ENCODE measurements at regions not wholly inside any gene's neighbourhood (a gene's known extent, or its start where the extent isn't known, plus 50 kb on each side); places are given as distances from the start of the nearest gene placed in this dataset.

GRCh38 chr3:174614036-174614435 lies 245.1 kb upstream of the NAALADL2 start:
- CTCF ChIA-PET: no interaction called here
- H3K4me3 ChIP-seq (ENCODE audit: low read depth in 2 of 2, low read length in 2 of 2): no peak overlapping the region
- in situ Hi-C loops (cut with HindIII; ENCODE audit: low pct_unique_long_range_greater_than_20kb, low sequenced_read_pairs) (no loop called here), intact Hi-C loops (cut with micrococcal nuclease; ENCODE audit: unreplicated experiment) (no loop called here)
- no peaks in the 10 kb centered on the region for H3K36me3 ChIP-seq (ENCODE audit: control insufficient read depth, insufficient read depth, low read length)
- H3K27ac ChIP-seq (ENCODE audit: low read length): no peak overlapping the region
- DNase-seq (ENCODE audit: low read depth, low spot score) (no peak), ATAC-seq (no peak)
- POLR2A ChIA-PET: no interaction called here
- no peak for TF ChIP-seq REST (IDR thresholded peaks at IDR 0.05; ENCODE audit: insufficient read depth in 1 of 2, low read depth in 2 of 2, low read length in 1 of 2)
- no peak for TF ChIP-seq TCF7L2 (IDR thresholded peaks at IDR 0.05; ENCODE audit: low read depth, low read length)
- no peak for TF ChIP-seq SIN3A (IDR thresholded peaks at IDR 0.05; ENCODE audit: borderline replicate concordance, insufficient read depth, low read depth, low read length)
- no peak for TF ChIP-seq POLR2AphosphoS5 (IDR thresholded peaks at IDR 0.05; ENCODE audit: low read depth, low read length)
- TF ChIP-seq, protein P1, sequence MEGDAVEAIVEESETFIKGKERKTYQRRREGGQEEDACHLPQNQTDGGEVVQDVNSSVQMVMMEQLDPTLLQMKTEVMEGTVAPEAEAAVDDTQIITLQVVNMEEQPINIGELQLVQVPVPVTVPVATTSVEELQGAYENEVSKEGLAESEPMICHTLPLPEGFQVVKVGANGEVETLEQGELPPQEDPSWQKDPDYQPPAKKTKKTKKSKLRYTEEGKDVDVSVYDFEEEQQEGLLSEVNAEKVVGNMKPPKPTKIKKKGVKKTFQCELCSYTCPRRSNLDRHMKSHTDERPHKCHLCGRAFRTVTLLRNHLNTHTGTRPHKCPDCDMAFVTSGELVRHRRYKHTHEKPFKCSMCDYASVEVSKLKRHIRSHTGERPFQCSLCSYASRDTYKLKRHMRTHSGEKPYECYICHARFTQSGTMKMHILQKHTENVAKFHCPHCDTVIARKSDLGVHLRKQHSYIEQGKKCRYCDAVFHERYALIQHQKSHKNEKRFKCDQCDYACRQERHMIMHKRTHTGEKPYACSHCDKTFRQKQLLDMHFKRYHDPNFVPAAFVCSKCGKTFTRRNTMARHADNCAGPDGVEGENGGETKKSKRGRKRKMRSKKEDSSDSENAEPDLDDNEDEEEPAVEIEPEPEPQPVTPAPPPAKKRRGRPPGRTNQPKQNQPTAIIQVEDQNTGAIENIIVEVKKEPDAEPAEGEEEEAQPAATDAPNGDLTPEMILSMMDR (IDR thresholded peaks at IDR 0.05): no peak
- no peaks in the 10 kb centered on the region for H3K4me1 ChIP-seq (ENCODE audit: control insufficient read depth, insufficient read depth, low read length)
- no peaks in the 10 kb centered on the region for H3K9me3 ChIP-seq (ENCODE audit: control insufficient read depth, insufficient read depth, low read depth, low read length)
- BruUV-seq (replicated peaks): no TSS peak
- H3K27me3 ChIP-seq (ENCODE audit: control insufficient read depth, insufficient read depth, low read length): no peaks in the 10 kb centered on the region

DNA sequence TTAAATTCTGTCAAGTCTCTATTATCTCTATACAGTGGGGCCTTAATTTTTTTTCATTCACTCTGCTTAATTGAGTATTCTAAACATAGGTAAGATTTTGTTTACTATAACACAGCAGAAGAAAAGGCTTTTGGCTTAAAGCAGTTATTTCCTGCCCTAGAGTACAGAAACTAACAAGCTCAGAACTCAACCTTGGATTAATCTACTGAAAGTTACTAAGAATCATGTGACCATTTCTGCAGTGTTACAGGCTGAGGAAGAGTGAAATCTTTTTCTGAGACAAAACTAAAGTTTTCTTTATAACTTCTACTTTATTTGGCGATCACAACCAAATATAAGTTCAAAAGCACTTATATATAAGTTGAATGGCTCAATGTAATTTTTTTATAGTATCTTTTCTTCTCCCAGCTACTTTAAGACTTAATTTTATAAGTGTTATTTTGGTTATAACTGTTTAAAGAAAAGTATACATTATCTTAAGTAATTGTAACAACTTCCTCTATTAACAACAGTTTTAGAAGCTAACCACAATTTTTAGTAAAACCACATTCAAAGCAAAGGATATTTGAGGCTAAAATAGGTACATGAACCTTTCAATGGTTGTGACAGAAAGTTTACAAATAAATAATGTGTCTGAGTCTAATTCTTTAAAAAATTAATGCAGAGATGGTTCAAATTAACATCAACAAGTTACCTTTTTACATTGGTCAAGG lies 240.6 kb upstream of the NAALADL2 start:
- Histone ChIP-seq H3K27me3 (ENCODE audit: control insufficient read depth, insufficient read depth, low read length) (no peaks in the 10 kb centered on the region), H3K9me3 (ENCODE audit: control insufficient read depth, insufficient read depth, low read depth, low read length) (no peaks in the 10 kb centered on the region), H3K27ac (ENCODE audit: low read length) (no peak overlapping the region), H3K4me1 (ENCODE audit: control insufficient read depth, insufficient read depth, low read length) (no peaks in the 10 kb centered on the region), H3K36me3 (ENCODE audit: control insufficient read depth, insufficient read depth, low read length) (no peaks in the 10 kb centered on the region), H3K4me3 (ENCODE audit: low read depth in 2 of 2, low read length in 2 of 2) (no peak overlapping the region)
- DNase-seq (ENCODE audit: low read depth, low spot score) (no peak), ATAC-seq (no peak)
- intact Hi-C loops (cut with micrococcal nuclease; ENCODE audit: unreplicated experiment) (no loop called here), in situ Hi-C loops (cut with HindIII; ENCODE audit: low pct_unique_long_range_greater_than_20kb, low sequenced_read_pairs) (no loop called here)
- TF ChIP-seq, protein P1 (IDR thresholded peaks at IDR 0.05): no peak
- TF ChIP-seq SIN3A (IDR thresholded peaks at IDR 0.05; ENCODE audit: borderline replicate concordance, insufficient read depth, low read depth, low read length): no peak
- TF ChIP-seq POLR2AphosphoS5 (IDR thresholded peaks at IDR 0.05; ENCODE audit: low read depth, low read length): no peak
- no peak for TF ChIP-seq TCF7L2 (IDR thresholded peaks at IDR 0.05; ENCODE audit: low read depth, low read length)
- no peak for TF ChIP-seq REST (IDR thresholded peaks at IDR 0.05; ENCODE audit: insufficient read depth in 1 of 2, low read depth in 2 of 2, low read length in 1 of 2)
- ChIA-PET POLR2A (no interaction called here), CTCF (no interaction called here)
- no TSS peak for BruUV-seq (replicated peaks)
